HG02798 (cell line): ENCODE measurements at regions not wholly inside any gene's neighbourhood (a gene's known extent, or its start where the extent isn't known, plus 50 kb on each side); places are given as distances from the start of the nearest gene placed in this dataset.
"Not testable (repeated sequence)": the region's sequence is repeated elsewhere in the genome, so short reads cannot be mapped to it uniquely, and the experiment has no call there.

Experiments used
- ATAC-seq: cut with Tn5 transposase; IDR thresholded peaks from one replicate; pipeline ENCODE4 v1.9.1; 2021; ENCODE audit warnings: mild to moderate bottlenecking; ENCODE audit not compliant: unreplicated experiment, poor library complexity

- ATAC-seq: not testable (repeated sequence)
Observed at GRCh38 chr9:42430674-42431615, 247.5 kb downstream of the SPATA31A6 start.

- ATAC-seq: not testable (repeated sequence)
Observed at GRCh38 chr9:42431616-42432010, 248.2 kb downstream of the SPATA31A6 start.

- ATAC-seq: not testable (repeated sequence)
Observed at GRCh38 chr9:42434844-42435714, 251.6 kb downstream of the SPATA31A6 start.

GRCh38 chr9:42435715-42436342 is 252.4 kb downstream of the SPATA31A6 start:
- not testable (repeated sequence) for ATAC-seq

GRCh38 chr9:42437057-42437759 is 253.7 kb downstream of the SPATA31A6 start:
- not testable (repeated sequence) for ATAC-seq

GRCh38 chr9:42442680-42443079 is 259.2 kb downstream of the SPATA31A6 start:
- not testable (repeated sequence) for ATAC-seq

- not testable (repeated sequence) for ATAC-seq
Observed at GRCh38 chr9:42443414-42443813, 260.0 kb downstream of the SPATA31A6 start.

- not testable (repeated sequence) for ATAC-seq
Observed at GRCh38 chr9:42461436-42461835, 278.0 kb downstream of the SPATA31A6 start.

- not testable (repeated sequence) for ATAC-seq
Observed at GRCh38 chr9:42461863-42462262, 278.4 kb downstream of the SPATA31A6 start.

GRCh38 chr9:42463981-42464380 is 280.5 kb downstream of the SPATA31A6 start:
- ATAC-seq: not testable (repeated sequence)

GRCh38 chr9:42470577-42470976 is 287.1 kb downstream of the SPATA31A6 start:
- ATAC-seq: not testable (repeated sequence)

GRCh38 chr9:42490989-42491388 is 307.5 kb downstream of the SPATA31A6 start:
- ATAC-seq: not testable (repeated sequence)

- ATAC-seq: not testable (repeated sequence)
Observed at GRCh38 chr9:42502620-42503264, 319.3 kb downstream of the SPATA31A6 start.

GRCh38 chr9:42508111-42508510 is 324.7 kb downstream of the SPATA31A6 start:
- ATAC-seq: not testable (repeated sequence)

- ATAC-seq: not testable (repeated sequence)
Observed at GRCh38 chr9:42513535-42513934, 330.1 kb downstream of the SPATA31A6 start.

GRCh38 chr9:42534325-42534983 is 351.0 kb downstream of the SPATA31A6 start:
- ATAC-seq: not testable (repeated sequence)

- not testable (repeated sequence) for ATAC-seq
Observed at GRCh38 chr9:42534984-42535325, 351.5 kb downstream of the SPATA31A6 start.

GRCh38 chr9:42550789-42551357 is 367.4 kb downstream of the SPATA31A6 start:
- ATAC-seq: peak; percentile 79
